ENCODE measurements at regions not wholly inside any gene's neighbourhood (a gene's known extent, or its start where the extent isn't known, plus 50 kb on each side); places are given as distances from the start of the nearest gene placed in this dataset.
"Not testable (repeated sequence)": the region's sequence is repeated elsewhere in the genome, so short reads cannot be mapped to it uniquely, and the experiment has no call there.

- Histone ChIP-seq H3K4me1 (ENCODE audit: insufficient read depth, low read length) (no peaks in the 10 kb centered on the region), H3K27me3 (ENCODE audit: insufficient read depth, low read length) (no peaks in the 10 kb centered on the region), H3K9ac (ENCODE audit: low read depth, low read length) (no peak overlapping the region), H3K9me3 (ENCODE audit: insufficient read depth, low read depth, low read length) (peaks cover 8% of the 10 kb centered on the region; the same call in 1 of the 2 replicates), H3K27ac (ENCODE audit: low read length) (no peak overlapping the region), H3K36me3 (ENCODE audit: insufficient read depth, low read depth, low read length) (no peaks in the 10 kb centered on the region), H3K4me3 (ENCODE audit: low read length) (no peak overlapping the region)
Measured at GRCh38 chr5:2352101-2352861, 399.2 kb downstream of the IRX2 start.

GRCh38 chr5:2349768-2350167, 401.7 kb downstream of the IRX2 start:
- not testable (repeated sequence) for H3K4me3 ChIP-seq (ENCODE audit: low read length); H3K27me3 ChIP-seq (ENCODE audit: insufficient read depth, low read length); H3K9ac ChIP-seq (ENCODE audit: low read depth, low read length); H3K4me1 ChIP-seq (ENCODE audit: insufficient read depth, low read length); H3K36me3 ChIP-seq (ENCODE audit: insufficient read depth, low read depth, low read length); H3K27ac ChIP-seq (ENCODE audit: low read length)
- H3K9me3 ChIP-seq (ENCODE audit: insufficient read depth, low read depth, low read length) = peaks cover 10% of the 10 kb centered on the region; the same call in 1 of the 2 replicates

- Histone ChIP-seq H3K4me1 (ENCODE audit: insufficient read depth, low read length) (no peaks in the 10 kb centered on the region; the same call in 1 of the 2 replicates), H3K27ac (ENCODE audit: low read length) (no peak overlapping the region), H3K36me3 (ENCODE audit: insufficient read depth, low read depth, low read length) (no peaks in the 10 kb centered on the region), H3K9me3 (ENCODE audit: insufficient read depth, low read depth, low read length) (no peaks in the 10 kb centered on the region), H3K4me3 (ENCODE audit: low read length) (no peak overlapping the region), H3K9ac (ENCODE audit: low read depth, low read length) (no peak overlapping the region), H3K27me3 (ENCODE audit: insufficient read depth, low read length) (no peaks in the 10 kb centered on the region; the same call in 1 of the 2 replicates)
Measured at GRCh38 chr5:2338686-2339085, 412.8 kb downstream of the IRX2 start.

- no peak overlapping the region for H3K4me3 ChIP-seq (ENCODE audit: low read length)
- H3K27me3 ChIP-seq (ENCODE audit: insufficient read depth, low read length) = no peaks in the 10 kb centered on the region; the same call in 1 of the 2 replicates
- no peak overlapping the region for H3K27ac ChIP-seq (ENCODE audit: low read length)
- H3K36me3 ChIP-seq (ENCODE audit: insufficient read depth, low read depth, low read length) = no peaks in the 10 kb centered on the region
- no peaks in the 10 kb centered on the region for H3K9me3 ChIP-seq (ENCODE audit: insufficient read depth, low read depth, low read length)
- H3K4me1 ChIP-seq (ENCODE audit: insufficient read depth, low read length) = no peaks in the 10 kb centered on the region; the same call in 1 of the 2 replicates
- no peak overlapping the region for H3K9ac ChIP-seq (ENCODE audit: low read depth, low read length)
Measured at GRCh38 chr5:2335733-2336515, 415.6 kb downstream of the IRX2 start.

GRCh38 chr5:2335125-2335732, 416.2 kb downstream of the IRX2 start:
- Histone ChIP-seq H3K4me3 (ENCODE audit: low read length) (no peak overlapping the region), H3K9ac (ENCODE audit: low read depth, low read length) (no peak overlapping the region), H3K36me3 (ENCODE audit: insufficient read depth, low read depth, low read length) (no peaks in the 10 kb centered on the region), H3K4me1 (ENCODE audit: insufficient read depth, low read length) (no peaks in the 10 kb centered on the region; the same call in 1 of the 2 replicates), H3K27ac (ENCODE audit: low read length) (no peak overlapping the region), H3K27me3 (ENCODE audit: insufficient read depth, low read length) (no peaks in the 10 kb centered on the region; the same call in 1 of the 2 replicates), H3K9me3 (ENCODE audit: insufficient read depth, low read depth, low read length) (no peaks in the 10 kb centered on the region)

GRCh38 chr5:2334719-2335118, 416.8 kb downstream of the IRX2 start:
- no peak overlapping the region for H3K4me3 ChIP-seq (ENCODE audit: low read length)
- H3K9me3 ChIP-seq (ENCODE audit: insufficient read depth, low read depth, low read length) = no peaks in the 10 kb centered on the region
- no peaks in the 10 kb centered on the region for H3K36me3 ChIP-seq (ENCODE audit: insufficient read depth, low read depth, low read length)
- H3K27ac ChIP-seq (ENCODE audit: low read length) = no peak overlapping the region
- no peaks in the 10 kb centered on the region; the same call in 1 of the 2 replicates for H3K27me3 ChIP-seq (ENCODE audit: insufficient read depth, low read length)
- no peaks in the 10 kb centered on the region; the same call in 1 of the 2 replicates for H3K4me1 ChIP-seq (ENCODE audit: insufficient read depth, low read length)
- no peak overlapping the region for H3K9ac ChIP-seq (ENCODE audit: low read depth, low read length)

- no peak overlapping the region for H3K9ac ChIP-seq (ENCODE audit: low read depth, low read length)
- no peaks in the 10 kb centered on the region; the same call in 1 of the 2 replicates for H3K4me1 ChIP-seq (ENCODE audit: insufficient read depth, low read length)
- no peaks in the 10 kb centered on the region for H3K36me3 ChIP-seq (ENCODE audit: insufficient read depth, low read depth, low read length)
- no peaks in the 10 kb centered on the region for H3K27me3 ChIP-seq (ENCODE audit: insufficient read depth, low read length)
- no peak overlapping the region for H3K4me3 ChIP-seq (ENCODE audit: low read length)
- no peaks in the 10 kb centered on the region for H3K9me3 ChIP-seq (ENCODE audit: insufficient read depth, low read depth, low read length)
- no peak overlapping the region for H3K27ac ChIP-seq (ENCODE audit: low read length)
Measured at GRCh38 chr5:2333291-2333690, 418.2 kb downstream of the IRX2 start.

GRCh38 chr5:2332521-2332920, 419.0 kb downstream of the IRX2 start:
- H3K4me3 ChIP-seq (ENCODE audit: low read length) = no peak overlapping the region
- H3K27me3 ChIP-seq (ENCODE audit: insufficient read depth, low read length) = no peaks in the 10 kb centered on the region
- no peaks in the 10 kb centered on the region for H3K9me3 ChIP-seq (ENCODE audit: insufficient read depth, low read depth, low read length)
- no peaks in the 10 kb centered on the region; the same call in 1 of the 2 replicates for H3K4me1 ChIP-seq (ENCODE audit: insufficient read depth, low read length)
- no peaks in the 10 kb centered on the region for H3K36me3 ChIP-seq (ENCODE audit: insufficient read depth, low read depth, low read length)
- no peak overlapping the region for H3K27ac ChIP-seq (ENCODE audit: low read length)
- H3K9ac ChIP-seq (ENCODE audit: low read depth, low read length) = no peak overlapping the region

- no peak overlapping the region for H3K9ac ChIP-seq (ENCODE audit: low read depth, low read length)
- H3K27ac ChIP-seq (ENCODE audit: low read length) = no peak overlapping the region
- no peaks in the 10 kb centered on the region; the same call in 1 of the 2 replicates for H3K4me1 ChIP-seq (ENCODE audit: insufficient read depth, low read length)
- no peaks in the 10 kb centered on the region for H3K36me3 ChIP-seq (ENCODE audit: insufficient read depth, low read depth, low read length)
- no peaks in the 10 kb centered on the region for H3K9me3 ChIP-seq (ENCODE audit: insufficient read depth, low read depth, low read length)
- no peaks in the 10 kb centered on the region for H3K27me3 ChIP-seq (ENCODE audit: insufficient read depth, low read length)
- no peak overlapping the region for H3K4me3 ChIP-seq (ENCODE audit: low read length)
Measured at GRCh38 chr5:2330325-2331130, 420.9 kb downstream of the IRX2 start.

GRCh38 chr5:2329741-2330140, 421.7 kb downstream of the IRX2 start:
- Histone ChIP-seq H3K27ac (ENCODE audit: low read length) (no peak overlapping the region), H3K9me3 (ENCODE audit: insufficient read depth, low read depth, low read length) (no peaks in the 10 kb centered on the region), H3K9ac (ENCODE audit: low read depth, low read length) (no peak overlapping the region), H3K4me3 (ENCODE audit: low read length) (no peak overlapping the region), H3K4me1 (ENCODE audit: insufficient read depth, low read length) (no peaks in the 10 kb centered on the region; the same call in 1 of the 2 replicates), H3K27me3 (ENCODE audit: insufficient read depth, low read length) (no peaks in the 10 kb centered on the region), H3K36me3 (ENCODE audit: insufficient read depth, low read depth, low read length) (no peaks in the 10 kb centered on the region)

- H3K27ac ChIP-seq (ENCODE audit: low read length) = no peak overlapping the region
- no peak overlapping the region for H3K9ac ChIP-seq (ENCODE audit: low read depth, low read length)
- no peaks in the 10 kb centered on the region for H3K36me3 ChIP-seq (ENCODE audit: insufficient read depth, low read depth, low read length)
- no peaks in the 10 kb centered on the region for H3K9me3 ChIP-seq (ENCODE audit: insufficient read depth, low read depth, low read length)
- H3K4me1 ChIP-seq (ENCODE audit: insufficient read depth, low read length) = no peaks in the 10 kb centered on the region
- no peaks in the 10 kb centered on the region for H3K27me3 ChIP-seq (ENCODE audit: insufficient read depth, low read length)
- no peak overlapping the region for H3K4me3 ChIP-seq (ENCODE audit: low read length)
Measured at GRCh38 chr5:2326601-2327000, 424.9 kb downstream of the IRX2 start.

Data from iPS-20b (cell line).